ENCODE measurements at regions not wholly inside any gene's neighbourhood (a gene's known extent, or its start where the extent isn't known, plus 50 kb on each side); places are given as distances from the start of the nearest gene placed in this dataset.

GRCh38 chr2:5332925-5333324, 359.3 kb upstream of the SOX11 start:
- no peak for DNase-seq (ENCODE audit: low read depth in 3 of 3)

DNA sequence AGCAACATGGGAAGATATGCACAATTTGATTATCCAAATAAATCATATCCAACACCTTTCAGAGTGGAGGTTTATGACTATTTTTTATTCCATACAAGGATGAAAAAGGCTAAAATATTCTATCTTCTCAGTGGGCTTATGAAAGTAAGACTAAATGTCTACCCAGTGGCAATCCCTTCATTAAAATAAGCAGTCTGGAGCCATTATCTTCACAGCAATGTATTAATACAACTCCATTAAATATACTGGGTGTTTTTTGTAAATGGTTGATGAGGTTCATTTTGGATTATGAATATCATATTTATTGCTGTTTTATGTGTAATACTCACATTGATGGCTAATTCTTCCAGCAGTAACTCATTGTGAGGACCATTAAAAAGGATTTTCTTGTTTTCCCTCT, 352.7 kb upstream of the SOX11 start:
- no peak for DNase-seq (ENCODE audit: low read depth in 3 of 3)

GRCh38 chr2:5343785-5344335, 348.3 kb upstream of the SOX11 start:
- no peak for DNase-seq (ENCODE audit: low read depth in 3 of 3)

- no peak for DNase-seq (ENCODE audit: low read depth in 3 of 3)
Observed at GRCh38 chr2:5352286-5352685, 339.9 kb upstream of the SOX11 start.

DNA sequence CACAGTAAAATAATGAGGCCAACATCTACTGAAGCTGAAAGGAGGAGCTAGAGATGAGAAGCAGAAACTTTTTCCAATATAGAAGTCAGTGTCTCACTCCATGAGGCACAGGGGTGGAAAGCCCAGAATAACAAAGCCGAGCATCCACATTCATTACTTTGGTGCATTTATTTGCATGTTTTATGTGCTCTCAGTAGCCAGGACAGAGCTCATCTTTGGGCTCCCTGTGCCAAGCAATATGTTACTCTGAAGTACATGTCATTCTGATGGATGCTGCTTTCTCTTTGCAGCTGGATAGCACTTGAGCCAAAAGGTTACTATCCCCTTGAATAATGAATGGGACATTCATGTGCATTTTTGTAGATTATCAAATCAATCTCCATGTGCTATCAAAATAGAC, 338.6 kb upstream of the SOX11 start:
- no peak for DNase-seq (ENCODE audit: low read depth in 3 of 3)

DNA sequence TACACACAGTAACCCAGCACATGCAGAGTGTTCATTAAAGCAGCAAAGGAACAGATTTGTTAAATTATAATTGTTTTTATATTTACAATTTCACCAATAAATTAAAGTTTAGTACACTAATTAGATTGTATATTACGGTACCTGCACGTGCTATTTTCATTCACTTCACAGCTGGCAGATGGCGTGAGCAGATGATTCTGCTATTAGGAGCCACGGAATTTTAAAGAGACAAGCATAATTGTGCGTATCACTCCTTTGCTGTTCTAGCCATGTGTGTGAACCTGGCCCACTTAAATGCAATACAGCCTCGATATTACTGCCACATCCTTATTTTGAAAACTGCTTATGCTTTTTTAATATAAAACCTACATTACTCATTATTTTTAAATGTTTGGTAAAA, 332.8 kb upstream of the SOX11 start:
- no peak for DNase-seq (ENCODE audit: low read depth in 3 of 3)

DNA sequence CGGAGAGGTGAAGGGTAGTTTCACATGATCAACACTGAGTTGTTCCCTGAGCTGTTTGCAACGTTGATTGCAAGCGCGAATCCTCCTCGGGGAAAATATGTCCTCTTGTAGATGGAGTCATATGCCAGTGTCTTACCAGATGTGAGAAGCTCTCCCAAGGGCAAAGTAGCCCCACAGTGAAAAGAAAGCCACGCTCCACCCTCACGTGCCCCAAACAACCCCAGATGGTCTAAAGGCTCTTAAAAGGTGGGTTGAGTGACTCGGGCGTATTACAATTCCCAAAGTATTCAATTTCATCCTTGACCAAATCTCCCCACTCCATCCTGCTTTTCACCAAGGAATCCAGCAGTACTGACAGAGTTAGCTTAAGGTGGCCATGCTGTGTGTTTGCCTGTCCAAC, 332.1 kb upstream of the SOX11 start:
- DNase-seq (ENCODE audit: low read depth in 3 of 3), result no peak

DNA sequence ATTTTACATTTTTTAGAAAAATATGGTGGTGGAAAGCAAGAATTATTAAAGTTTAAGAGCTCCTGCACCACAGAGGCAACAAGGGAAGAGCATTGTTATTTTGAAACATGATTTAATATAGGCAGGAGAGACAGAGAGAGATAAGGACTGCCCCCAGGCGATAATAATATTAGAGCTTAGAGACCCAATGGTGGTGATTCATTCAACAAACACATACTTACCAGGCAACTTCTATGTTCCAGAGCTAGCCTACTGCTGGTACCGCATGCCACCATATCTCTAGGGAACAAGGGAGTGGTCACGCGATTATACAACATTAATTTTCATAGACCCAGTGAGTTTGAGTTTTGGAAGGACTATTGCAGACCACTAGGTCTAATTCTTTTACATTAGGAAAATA, 327.8 kb upstream of the SOX11 start:
- no peak for DNase-seq (ENCODE audit: low read depth in 3 of 3)

DNA sequence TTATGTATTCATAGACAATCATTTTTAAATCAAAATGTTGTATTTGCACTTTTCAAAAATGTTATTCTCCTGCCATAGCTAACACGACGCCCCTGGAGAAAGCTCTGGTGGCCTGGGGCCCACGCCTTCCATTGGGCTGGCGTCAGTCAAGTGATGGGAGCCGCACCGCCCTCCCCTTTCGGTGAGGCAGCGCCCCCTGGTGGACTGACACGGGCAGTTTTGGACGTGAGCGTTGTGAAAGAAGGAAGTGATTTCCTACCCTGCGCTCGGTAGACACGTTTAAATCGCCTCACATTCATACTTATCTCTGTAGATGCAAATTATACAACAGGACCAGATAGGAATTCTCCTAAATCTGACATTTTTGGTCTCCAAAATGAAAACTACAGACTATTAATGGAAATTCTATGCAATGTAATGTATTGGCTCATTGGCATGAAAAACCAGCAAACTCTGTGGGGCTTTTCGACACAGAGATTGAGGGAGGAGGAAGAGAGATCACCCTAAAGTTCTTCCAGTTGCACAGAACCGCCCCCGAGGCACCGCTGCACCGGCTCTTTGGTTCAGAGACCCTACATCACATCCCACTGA, 326.2 kb upstream of the SOX11 start:
- peak in 1 of 3 experiments; percentile 50 for DNase-seq (ENCODE audit: low read depth in 3 of 3)

- DNase-seq (ENCODE audit: low read depth in 3 of 3), result no peak
Observed at GRCh38 chr2:5367321-5367720, 324.9 kb upstream of the SOX11 start.

GRCh38 chr2:5368263-5368662, 323.9 kb upstream of the SOX11 start:
- DNase-seq (ENCODE audit: low read depth in 3 of 3), result no peak

- DNase-seq (ENCODE audit: low read depth in 3 of 3), result no peak
Observed at GRCh38 chr2:5369510-5369909, 322.7 kb upstream of the SOX11 start.

DNA sequence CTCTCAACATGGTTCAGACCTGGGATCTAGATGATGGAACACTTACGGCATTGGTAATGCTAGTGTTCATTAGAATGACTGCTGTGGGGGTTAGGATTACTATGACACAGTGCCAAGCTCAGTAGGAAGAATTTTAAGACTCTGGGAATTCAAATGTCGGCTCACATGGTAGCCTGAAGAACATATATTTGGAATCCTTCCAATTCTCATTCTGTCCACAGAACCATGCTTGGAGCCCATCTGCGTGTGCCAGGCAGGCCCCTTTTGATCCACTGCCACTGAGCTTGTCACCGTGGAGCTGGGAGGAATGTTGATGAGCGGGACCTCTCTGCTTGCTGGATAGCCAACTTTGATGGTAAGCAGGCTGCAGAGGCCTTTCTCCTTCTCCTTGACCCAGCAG, 322.0 kb upstream of the SOX11 start:
- DNase-seq (ENCODE audit: low read depth in 3 of 3), result no peak

DNA sequence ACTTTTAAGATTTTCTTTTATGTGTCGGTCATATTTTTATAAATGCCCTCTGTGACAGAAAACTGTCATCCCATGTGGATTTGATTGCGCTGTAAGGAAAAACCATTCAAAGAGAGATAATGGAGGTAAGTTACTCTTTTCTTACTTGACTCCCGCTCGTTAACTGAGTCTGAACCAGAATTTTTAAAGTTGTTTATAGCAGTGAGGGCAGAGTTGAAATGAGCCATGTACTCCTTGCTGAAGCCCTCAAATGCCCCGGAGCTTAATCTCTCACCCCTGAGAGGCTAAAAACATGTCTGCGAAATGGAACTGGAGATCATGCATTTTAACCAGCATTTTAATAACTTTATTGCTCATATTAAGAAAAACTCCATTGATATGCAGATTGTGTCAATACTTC, 320.0 kb upstream of the SOX11 start:
- DNase-seq (ENCODE audit: low read depth in 3 of 3), result no peak

- no peak for DNase-seq (ENCODE audit: low read depth in 3 of 3)
Observed at GRCh38 chr2:5373200-5373599, 319.0 kb upstream of the SOX11 start.

- DNase-seq (ENCODE audit: low read depth in 3 of 3), result no peak
Observed at GRCh38 chr2:5374762-5375161, 317.4 kb upstream of the SOX11 start.

GRCh38 chr2:5377323-5377722, 314.9 kb upstream of the SOX11 start:
- no peak for DNase-seq (ENCODE audit: low read depth in 3 of 3)

DNA sequence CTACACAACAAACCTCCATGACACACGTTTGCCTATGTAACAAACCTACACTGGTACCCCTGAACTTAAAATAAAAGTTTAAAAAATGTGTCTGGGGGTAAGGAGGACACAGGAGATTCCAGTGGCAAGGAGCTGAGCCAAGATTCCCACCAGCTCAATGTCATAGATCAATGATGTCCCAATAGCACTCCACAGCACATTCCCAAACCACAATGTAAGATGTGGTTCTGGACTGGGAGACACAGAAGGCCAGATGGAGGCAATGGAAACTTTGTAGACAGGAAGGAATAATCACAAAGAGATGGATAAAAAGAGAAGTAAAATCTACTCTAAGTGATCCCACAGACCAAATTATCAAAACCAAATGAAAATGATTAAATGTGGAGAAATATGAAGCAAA, 312.4 kb upstream of the SOX11 start:
- DNase-seq (ENCODE audit: low read depth in 3 of 3), result no peak

DNA sequence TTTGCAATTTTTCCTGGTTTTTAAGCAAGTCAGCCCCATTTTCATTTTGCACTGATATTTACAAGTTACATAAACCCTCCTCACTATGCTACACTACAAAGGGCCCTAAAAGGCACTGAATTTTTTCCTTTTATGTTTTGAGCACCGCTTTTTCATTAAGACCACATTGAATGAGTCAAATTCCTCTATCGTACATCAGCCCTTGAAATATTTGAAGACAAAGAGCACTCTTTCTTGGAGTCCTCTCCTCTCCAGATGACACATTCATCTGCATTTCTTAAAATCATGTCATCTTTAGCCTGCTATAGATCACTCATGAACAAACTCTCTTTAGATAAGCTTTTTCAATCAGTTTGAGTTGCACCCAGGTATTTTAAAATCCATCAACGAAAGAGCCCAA, 306.6 kb upstream of the SOX11 start:
- DNase-seq (ENCODE audit: low read depth in 3 of 3), result no peak

- DNase-seq (ENCODE audit: low read depth in 3 of 3), result no peak
Observed at GRCh38 chr2:5387406-5387805, 304.8 kb upstream of the SOX11 start.

GRCh38 chr2:5389740-5390139, 302.4 kb upstream of the SOX11 start:
- DNase-seq (ENCODE audit: low read depth in 3 of 3), result no peak

- DNase-seq (ENCODE audit: low read depth in 3 of 3), result no peak
Observed at GRCh38 chr2:5391362-5391761, 300.8 kb upstream of the SOX11 start.

- no peak for DNase-seq (ENCODE audit: low read depth in 3 of 3)
Observed at GRCh38 chr2:5392658-5393057, 299.5 kb upstream of the SOX11 start.

DNA sequence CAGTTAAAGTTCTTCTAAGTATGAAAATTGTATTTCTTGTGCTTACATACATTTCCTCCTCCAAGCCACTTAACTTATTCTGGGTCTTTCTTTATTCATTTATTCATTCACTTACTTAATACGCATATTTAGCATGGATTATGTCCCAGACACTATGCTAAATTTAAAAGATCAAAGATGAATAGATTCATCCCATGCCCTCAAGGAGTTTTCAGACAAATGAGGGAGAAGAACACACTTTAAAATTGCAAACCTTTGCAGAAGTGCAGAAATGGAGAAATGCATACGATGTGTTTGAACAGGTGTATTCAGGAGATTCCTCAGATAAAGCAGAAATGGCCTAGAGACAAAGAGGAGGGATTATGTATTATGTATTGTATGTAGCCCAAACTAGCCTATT, 298.7 kb upstream of the SOX11 start:
- DNase-seq (ENCODE audit: low read depth in 3 of 3), result no peak
